GM18520 (cell line): ENCODE measurements at regions not wholly inside any gene's neighbourhood (a gene's known extent, or its start where the extent isn't known, plus 50 kb on each side); places are given as distances from the start of the nearest gene placed in this dataset.
A peak's percentile ranks its signal among the peaks of the same experiment; 100 is the strongest.

Experiments used
- ATAC-seq: cut with Tn5 transposase; IDR thresholded peaks from one replicate; pipeline ENCODE4 v1.9.1; 2021; ENCODE audit not compliant: unreplicated experiment

- ATAC-seq, result no peak
Observed at GRCh38 chr3:150221904-150222523, 186.1 kb upstream of the TSC22D2 start.

DNA sequence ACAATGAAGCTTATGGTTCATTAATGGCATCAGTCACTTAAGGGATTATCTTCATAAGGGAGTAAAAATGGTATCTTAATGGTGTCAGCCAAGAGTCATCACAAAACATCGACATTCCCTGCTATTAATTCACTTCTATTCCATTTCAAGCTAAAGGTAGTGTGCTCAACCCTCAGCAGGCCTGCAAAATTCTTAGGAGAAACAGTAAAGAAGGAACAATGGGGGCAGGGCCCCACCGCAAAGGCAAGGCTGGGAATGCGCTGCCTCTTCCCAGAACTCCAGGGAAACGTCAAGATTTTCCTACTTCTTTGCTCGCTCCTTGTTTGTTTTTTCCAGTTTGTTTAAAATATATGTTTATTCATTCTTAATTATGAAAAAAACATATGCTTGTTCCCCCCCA is 187.3 kb upstream of the TSC22D2 start:
- ATAC-seq, result no peak

GRCh38 chr3:150220041-150220440 is 188.1 kb upstream of the TSC22D2 start:
- ATAC-seq, result no peak

DNA sequence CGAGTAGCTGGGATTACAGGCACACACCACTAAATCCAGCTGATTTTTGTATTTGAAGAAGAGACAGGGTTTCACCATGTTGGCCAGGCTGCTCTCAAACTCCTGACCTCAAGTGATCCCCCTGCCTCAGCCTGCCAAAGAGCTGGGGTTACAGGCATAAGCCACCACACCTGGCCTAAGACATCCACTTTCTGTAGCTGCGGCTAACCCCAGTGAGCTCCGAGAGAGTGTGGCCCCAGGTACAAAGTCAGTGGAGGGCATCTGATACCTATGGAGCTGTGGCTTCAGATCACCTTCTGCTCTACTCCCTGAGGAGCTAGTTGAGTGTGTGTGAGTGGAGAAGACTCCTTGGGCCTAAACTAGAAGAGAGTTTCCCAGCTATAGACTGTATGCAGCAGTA is 189.3 kb upstream of the TSC22D2 start:
- no peak for ATAC-seq

- ATAC-seq, result no peak
Observed at GRCh38 chr3:150218236-150218635, 189.9 kb upstream of the TSC22D2 start.

GRCh38 chr3:150217691-150218090 is 190.4 kb upstream of the TSC22D2 start:
- ATAC-seq, result no peak

DNA sequence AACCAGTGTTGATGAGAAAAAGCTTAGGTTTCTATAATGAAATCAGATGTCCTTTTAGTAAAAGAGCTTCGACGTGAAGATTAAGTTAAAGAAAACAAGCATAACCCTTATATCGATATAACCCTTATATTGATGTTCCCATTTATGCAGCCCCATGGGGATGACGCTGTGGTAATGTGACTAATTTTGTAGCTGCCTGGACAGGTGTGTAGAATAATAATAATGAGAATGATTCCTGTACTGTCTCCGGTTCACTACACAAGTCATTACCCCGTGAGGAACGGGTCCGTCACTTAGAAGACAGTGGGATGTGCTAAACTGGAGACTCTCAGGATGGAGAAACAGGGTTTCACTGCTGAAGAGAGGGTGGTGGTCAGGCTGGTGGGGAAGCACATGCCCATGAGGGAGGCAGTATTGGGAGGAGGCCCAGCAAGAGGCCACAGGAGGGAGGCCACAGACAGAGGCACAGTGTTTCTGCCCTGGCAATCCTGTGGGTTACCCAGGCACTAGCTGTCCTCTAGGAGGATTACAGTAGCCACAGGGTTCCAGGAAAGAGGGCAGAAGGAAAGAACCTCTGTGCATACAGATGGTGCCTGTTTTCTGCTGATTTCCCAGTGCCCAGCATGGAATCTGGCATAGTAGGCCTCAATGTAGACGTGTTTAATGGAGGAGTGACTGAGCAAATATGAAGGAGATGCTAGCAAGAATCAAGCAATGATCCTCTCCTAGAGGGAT is 191.1 kb upstream of the TSC22D2 start:
- ATAC-seq, result no peak

DNA sequence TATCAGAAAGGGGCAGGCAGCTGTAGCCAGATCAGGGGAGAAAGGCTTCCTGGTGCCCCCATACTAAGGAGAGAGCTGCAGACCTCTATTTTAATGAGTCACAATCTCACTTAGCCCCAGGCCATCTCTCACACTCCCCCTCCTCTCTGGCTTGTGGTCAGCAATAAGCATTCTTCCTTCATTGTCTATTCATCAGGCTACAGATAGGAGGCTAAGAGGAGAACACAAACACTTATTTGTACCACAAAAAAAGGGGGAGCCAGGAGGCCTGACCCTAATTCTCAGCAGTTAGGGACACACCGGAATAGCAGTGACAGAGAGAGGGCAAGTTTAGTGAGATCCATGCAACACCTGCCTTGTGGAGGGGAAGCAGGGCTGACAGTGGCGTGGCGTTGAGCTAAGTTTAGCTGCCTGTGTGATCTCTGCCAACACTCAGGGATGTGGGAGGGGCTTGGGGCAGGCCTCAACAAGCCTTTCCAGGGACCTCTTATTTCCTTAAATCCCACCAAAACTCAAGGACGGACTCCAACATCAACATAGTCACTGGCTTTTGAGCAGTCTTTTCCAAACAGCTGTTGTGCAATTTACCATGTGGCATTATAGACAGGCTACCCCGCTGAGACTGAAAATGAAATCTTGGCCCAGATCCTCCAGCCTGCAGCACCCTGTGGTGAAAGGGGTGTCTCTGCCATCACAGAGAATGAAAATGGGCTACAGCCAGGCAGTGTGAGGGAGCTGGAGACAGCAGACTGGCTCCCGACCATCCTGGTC is 191.9 kb upstream of the TSC22D2 start:
- ATAC-seq, result no peak

GRCh38 chr3:150215616-150216015 is 192.5 kb upstream of the TSC22D2 start:
- ATAC-seq, result no peak

GRCh38 chr3:150213577-150213976 is 194.5 kb upstream of the TSC22D2 start:
- no peak for ATAC-seq

GRCh38 chr3:150210461-150211110 is 197.5 kb upstream of the TSC22D2 start:
- ATAC-seq, result no peak

GRCh38 chr3:150203273-150203672 is 204.8 kb upstream of the TSC22D2 start:
- no peak for ATAC-seq

GRCh38 chr3:150202711-150203110 is 205.4 kb upstream of the TSC22D2 start:
- no peak for ATAC-seq

- no peak for ATAC-seq
Observed at GRCh38 chr3:150194957-150195356, 213.1 kb upstream of the TSC22D2 start.

DNA sequence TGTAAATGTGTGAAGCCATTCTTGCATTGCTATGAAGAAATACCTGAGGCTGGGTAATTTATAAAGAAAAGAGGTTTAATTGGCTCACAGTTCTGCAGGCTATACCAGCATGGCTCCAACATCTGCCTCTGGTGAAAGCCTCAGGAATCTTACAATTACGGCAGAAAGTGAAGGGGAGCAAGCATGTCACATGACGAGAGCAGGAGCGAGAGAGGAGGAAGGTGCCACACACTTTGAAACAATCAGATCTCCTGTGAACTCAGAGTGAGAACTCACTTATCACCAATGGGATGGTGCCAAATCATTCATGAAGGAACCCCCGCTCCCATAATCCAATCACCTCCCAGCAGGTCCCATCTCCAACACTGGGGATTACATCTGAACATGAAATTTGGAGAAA is 213.6 kb upstream of the TSC22D2 start:
- no peak for ATAC-seq

- no peak for ATAC-seq
Observed at GRCh38 chr3:150184426-150185071, 213.9 kb upstream of the PFN2 start.

- ATAC-seq, result peak; percentile 71
Observed at GRCh38 chr3:150183678-150184425, 213.2 kb upstream of the PFN2 start.

DNA sequence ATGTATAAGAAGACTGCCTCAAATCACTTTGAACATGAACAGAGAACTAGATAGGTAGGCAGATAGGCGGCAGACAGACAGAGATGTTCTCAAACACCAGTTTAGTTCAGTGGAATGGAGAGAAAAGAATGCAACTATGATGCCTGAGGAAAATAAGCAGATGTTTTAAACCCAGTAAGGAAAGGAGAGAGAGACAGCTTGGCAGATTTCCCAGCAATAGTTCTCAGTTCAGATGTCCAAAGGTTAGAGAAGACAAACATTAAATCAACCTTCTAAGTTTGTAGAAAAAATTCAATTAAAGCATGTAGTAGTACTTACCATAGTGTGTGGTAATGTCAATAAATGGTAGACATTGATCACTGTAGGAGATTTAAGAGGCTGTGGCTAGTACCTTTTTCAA is 209.6 kb upstream of the PFN2 start:
- ATAC-seq, result no peak

- ATAC-seq, result no peak
Observed at GRCh38 chr3:150179330-150179729, 208.6 kb upstream of the PFN2 start.

DNA sequence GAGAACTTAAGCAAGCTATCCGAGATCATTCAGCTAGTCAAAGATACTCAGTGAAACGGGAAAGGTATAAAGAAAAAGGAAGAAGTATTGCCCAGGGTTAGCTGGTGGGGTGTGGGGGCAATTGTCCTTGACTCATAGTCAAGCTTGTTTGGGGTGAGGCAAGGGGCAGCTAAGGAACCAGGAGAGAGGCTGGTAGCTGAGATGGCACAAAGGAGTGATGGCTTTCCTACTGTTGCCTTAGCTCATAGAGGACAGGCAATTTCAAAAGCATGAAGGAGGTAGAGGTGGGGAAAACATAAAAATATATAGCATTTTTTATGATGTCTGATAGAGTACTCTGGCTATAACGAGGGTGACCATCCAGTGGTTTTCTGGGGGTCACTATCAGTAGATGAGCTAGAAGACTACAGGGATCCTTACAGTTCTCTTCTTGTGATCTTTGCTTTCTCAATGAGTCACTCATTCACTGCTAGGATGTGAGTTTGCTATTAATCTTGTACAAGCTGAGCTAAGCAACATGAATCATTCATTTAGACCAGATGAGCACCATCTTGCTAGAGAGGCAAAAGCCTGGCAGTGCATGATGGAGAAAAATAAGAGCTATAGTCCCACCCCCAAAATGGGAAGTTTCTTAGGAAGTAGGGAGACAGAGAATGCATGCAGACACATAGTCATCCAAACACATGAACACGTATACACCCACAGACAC is 207.1 kb upstream of the PFN2 start:
- ATAC-seq, result no peak
